HG03575 (cell line): ENCODE measurements at regions not wholly inside any gene's neighbourhood (a gene's known extent, or its start where the extent isn't known, plus 50 kb on each side); places are given as distances from the start of the nearest gene placed in this dataset.

Experiments used
- ATAC-seq: cut with Tn5 transposase; IDR thresholded peaks from one replicate; pipeline ENCODE4 v1.9.1; 2021; ENCODE audit not compliant: unreplicated experiment, insufficient number of reproducible peaks, low FRiP score; ENCODE audit errors: extremely low read depth

DNA sequence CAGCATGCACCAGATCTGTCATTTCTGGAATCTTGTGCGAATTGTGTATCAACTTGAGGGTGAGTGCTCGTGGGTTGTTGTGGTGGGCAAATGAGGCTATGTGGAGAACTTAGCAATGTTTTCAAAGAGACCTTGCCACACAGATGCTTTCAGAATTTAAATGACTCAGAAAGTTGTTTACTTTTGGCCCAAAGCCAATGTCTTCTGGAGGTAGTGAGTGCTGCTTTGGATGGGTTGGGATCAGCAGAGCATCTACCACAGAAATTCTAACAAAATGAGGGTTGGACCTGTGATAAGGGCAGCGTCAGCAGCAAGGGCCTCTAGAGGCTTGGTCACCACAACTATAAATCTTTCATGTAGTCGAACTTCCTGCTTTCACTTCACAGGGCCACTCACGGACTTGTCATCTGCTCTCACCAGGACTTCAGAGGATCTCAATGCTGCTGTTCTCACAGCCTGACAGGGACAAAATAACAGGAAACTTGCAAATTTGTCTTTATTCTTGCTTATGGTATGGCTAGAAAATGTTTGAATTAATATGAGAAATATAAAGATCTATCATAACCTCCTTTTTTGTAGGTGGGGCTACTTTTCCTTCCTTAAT lies 111.4 kb downstream of the DACT1 start:
- ATAC-seq: peak; percentile 84

DNA sequence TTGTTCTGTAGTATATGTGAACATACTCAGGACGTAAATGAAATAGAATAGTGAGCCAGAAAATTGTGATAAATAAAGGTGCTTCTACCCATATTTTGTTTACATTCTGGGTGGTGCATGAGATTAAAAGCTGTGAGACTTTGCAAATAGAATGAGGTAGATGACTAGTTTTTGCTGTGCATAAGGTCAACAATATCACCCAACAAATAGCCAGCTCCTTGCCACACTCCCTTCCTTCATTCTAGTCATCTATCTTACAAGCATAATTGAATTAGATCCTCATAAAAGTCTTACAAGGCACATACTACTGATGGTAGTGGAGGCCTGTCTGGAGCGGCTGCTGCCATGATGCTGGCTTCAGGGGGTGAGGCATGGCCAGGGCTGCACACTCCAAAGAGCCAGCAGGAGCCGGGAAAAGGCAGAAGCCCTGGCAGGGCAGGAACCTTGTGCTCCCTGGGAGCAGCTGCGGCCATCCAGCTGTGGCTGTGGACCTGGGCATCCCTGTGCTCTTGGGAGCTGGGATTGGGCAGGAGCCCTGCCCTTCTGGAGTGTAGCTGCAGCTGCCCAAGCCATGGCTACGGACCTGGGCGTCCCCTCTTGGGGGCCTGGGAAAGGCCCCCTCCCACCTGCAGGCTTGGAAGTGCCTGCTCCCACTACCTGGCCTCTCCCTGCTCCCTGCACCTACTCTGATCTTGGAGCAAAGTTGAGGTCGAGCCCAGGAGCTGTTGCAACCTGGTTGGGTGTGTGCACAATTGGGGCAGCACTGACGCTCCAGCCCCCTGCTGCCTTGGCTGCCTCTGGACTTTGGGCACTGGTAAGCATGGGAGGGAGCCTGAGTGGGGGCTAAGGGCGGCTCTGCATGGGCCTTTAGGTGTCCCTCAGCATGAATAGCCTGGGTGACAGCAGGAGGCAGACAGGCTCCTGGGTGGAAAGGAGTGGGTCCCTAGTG lies 112.8 kb downstream of the DACT1 start:
- ATAC-seq: no peak

DNA sequence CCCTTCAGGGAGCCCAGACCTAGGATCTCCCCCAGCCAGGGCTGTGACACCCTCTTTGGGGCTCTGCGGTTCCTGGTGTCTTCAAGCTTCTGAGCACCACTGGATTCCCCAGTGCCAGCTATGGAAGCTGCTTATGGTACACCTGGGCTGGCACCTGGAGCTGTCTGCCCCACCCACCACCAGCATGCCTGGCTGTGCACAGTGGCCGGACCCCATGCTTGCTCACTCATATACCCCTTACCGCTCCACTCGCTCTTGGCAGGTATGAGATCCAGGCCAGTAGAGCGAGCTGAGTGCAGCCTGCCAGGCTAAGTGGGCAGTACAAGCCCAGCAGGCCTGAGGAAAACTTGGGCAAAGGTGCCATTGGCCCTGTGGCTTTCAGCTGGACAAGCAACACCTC lies 114.0 kb downstream of the DACT1 start:
- ATAC-seq: no peak

DNA sequence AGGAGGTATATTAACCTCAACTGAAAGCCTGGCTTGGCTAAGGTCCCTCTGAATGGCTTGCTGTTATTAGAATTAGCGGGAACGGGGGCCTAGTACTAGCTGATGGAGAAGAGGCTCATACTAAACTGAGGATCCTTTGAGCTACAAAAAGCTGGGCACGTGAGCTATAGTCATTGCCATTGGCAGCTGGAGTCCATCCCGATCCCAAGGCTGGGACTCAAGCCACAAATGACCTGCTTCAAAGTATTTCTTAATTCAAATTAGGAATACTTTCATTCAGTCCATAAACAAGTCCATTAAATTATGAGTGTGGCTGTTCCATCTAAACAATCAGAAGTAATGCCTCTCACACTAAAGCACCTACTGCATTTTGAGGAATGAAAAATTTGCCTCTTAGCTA lies 114.5 kb downstream of the DACT1 start:
- no peak for ATAC-seq

DNA sequence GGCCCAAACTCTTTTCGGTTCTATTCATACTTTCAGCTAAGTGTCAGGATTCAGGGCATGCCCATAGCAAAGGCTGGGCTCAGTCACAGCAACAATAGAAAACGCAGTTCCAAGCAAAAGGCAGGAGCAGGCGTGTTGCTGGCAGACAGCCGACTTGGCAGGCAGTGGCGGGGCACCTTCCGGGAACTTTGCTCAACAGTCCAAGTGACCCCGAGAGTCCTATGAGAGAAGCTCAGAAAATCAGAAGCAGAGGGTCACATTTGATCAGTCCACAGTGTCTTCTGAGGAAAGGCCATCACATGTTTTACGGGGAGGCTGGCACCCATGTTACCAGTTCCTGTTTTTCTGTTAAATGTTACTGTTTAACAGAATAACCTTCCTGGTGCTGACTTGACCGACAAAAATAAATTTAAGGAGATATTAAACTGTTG lies 115.0 kb downstream of the DACT1 start:
- no peak for ATAC-seq

DNA sequence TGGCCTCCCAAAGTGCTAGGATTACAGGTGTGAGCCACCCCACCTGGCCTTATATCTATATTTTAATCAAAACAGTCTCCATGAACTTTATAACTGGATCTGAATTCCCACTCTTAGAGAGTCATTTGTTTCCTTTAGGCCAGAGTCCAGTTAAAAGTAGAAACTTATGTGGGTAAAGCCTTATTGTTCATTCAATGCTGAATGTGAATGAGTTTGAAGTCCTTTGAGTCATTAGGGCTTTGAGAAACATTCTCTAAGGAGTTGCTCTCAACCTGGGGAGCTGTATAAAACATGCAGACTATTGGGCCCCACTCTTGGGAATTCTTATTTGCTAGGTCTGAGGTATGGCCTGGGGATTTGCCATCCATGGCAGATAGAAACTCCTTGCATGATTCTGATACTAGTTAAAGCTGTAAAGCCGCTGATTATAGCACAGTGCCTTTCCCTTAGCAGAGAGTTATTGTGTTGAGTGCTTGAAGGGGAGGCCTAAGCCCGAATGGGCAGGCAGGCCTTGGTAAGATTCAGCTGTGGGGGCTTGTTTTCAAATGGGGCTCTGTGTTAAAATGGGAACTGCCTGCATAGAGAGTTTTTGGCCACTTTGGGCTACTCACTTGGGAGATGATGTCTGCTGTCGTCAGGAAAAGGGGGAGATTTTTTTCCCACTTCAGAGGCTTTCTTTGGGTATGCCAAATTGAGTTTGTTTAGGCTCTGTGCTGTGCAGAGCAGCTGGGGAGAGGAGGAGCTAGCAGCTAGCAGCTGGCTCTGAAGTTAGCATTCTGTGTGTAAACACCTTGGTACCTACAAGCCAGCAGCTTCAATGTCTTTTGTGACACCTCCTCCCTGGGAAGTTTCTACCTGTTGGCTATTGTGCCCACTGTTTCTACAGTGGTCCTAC lies 117.5 kb downstream of the DACT1 start:
- ATAC-seq: no peak

DNA sequence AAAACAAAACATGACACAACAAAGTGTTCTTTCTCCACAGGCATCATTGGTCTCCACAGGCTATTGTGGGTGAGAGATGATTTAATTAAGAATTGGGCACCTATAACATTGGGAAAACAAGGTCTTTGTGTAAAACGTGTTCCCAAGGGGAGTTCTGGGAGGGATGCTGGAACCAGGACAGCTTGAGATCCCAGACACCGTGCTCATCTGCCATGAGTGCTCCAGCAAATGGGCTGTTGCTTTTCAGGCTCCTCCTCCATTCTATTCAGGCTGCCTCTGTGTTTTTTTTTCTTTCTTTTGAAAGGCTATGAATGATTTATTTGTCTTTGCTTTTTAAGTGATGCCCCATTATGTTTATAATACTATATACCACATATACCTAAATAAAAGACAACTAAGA lies 122.4 kb downstream of the DACT1 start:
- ATAC-seq: no peak

DNA sequence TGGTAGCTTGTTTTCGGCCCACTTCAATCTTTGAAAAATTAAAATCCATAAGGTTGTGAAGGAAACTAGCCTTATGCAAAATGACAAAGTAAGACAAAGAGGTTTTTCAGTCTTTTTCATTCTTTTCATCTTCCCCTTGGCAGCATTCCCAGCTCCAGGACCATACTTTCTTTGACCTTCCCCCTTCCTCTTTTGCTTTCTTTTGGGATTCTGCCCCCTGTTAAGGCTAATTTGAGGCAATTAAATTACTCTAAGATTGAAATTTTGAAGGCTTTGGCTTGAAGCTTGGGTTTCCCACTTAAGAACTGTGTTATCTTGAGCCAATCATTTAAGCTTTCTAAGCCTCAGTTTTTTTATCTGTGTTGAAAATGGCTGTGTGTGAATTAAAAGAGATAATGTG lies 124.9 kb downstream of the DACT1 start:
- no peak for ATAC-seq

DNA sequence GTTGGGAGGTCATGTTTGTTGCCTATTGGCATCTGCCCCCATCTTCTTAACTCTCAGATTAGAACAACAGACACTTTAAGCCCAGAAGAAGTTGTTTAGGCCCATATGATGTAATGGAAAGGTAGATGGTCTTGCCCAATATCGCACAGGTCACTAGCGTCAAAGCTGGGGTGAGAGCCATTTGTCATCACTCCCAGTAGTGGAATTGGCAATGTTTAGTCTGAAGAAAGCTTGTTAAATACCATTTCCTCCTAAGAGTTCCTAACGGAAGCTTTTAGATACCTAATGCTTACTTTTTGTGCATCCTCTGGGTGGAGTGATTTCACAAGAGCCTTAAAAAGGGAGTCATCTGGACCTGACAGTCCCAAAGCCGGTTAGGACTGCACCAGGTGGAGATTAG lies 125.4 kb downstream of the DACT1 start:
- ATAC-seq: no peak

DNA sequence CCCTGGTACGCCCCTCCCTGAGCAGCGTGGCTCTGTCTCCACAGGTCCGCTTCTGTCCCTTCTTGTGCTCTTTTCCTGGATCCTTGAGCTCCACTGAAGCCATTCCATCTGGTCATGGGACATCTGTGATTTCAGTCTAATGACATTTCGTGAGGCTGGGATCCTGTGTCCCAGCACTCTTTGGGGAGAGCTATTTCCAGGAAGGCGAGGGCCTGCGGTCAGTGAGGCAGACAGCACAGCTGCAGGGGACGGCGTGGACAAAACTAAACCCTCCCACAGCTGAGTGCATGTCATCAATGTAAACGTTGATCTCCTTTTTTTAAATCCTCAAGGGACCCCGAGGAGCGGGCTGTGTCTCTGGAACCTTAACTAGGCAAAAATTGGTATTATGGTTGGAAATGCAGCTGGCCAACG lies 127.7 kb downstream of the DACT1 start:
- no peak for ATAC-seq

DNA sequence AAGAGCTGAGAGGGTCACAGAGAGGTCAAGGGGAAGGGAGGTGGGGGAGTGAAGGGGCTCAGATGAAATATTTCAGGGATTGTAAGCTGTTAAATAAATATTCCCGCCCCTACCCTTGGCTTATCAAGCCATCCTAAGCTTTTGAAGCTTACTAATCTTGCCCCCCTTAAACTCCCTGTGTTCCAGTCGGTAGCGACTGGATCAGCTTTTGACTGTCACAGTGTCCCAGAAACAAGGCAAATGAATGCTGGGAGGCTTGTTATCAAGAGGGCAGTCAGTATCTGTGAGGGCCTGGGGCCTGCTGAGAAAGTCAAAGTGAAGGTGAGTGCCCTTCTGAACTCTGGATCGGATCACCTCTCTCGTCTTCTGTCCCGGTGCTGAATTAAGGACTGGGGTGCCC lies 128.1 kb downstream of the DACT1 start:
- ATAC-seq: no peak

DNA sequence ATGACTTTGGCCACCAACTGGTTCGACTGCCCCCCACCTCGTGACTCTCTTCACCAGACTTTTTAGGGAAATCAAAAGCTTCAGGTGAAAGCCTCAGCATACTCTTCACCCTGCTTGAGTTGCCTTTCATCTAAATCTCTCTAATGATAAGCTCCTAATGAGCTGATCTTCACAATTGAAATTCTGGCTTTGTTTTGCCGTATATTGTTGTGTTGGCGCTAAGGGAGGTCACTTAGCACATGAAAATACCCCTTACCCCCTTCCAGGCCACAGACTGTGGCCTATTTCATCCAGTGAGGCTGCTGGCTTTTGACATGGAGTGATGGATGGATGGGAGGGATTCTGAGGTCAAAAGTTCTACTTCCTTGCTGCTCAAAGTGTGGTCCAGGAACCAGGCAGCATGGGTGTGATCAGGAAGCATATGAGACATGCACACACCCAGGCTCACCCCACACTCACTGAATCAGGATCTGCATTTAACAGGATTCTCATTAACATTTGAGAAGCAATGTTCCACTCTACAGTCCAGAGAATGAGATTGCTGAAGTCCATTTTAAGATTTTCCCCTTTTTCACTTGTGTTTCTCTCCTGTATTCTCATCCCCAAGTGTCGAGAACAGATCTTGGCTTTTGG lies 131.4 kb downstream of the DACT1 start:
- no peak for ATAC-seq

DNA sequence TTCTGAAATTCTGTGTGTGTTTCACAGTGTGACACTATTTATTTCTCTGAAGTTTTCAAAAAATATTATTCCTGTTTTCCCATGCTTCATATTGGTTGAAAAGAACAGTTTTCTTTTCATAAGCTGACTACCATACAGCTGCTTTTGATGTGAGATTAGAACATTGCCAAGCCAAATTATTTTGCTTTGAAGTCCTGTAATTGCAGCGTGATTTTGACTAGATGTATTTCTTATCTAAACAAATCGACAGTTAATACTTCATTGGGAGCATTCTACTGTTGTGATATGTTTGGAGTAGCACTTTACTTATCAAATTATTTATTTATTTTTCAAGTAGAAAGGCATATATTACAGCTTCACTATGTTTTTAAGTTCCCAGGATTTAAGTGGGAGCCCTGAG lies 132.0 kb downstream of the DACT1 start:
- no peak for ATAC-seq

DNA sequence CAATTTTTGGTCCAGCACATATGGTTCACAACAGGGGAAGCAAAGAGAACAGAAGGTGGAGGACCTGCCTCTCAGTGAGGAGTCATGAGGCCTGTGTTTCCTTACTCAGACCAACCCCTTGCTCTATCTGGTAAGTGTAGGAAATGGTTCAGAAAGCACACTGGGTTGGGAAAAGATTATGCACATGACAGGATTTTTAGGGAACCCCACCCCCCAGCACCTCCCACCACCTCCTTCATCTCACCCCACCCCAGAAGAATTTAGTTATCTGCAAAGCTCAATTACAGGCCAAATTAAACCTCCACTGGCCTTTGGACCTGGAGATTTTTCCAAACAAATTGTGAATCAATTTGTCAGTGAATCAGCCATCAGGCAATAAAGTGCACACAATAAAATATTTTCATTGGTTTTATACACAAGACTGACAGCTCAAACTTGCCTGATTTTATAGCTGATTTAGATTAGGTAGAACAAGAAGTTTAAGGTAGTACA lies 132.8 kb downstream of the DACT1 start:
- ATAC-seq: no peak

DNA sequence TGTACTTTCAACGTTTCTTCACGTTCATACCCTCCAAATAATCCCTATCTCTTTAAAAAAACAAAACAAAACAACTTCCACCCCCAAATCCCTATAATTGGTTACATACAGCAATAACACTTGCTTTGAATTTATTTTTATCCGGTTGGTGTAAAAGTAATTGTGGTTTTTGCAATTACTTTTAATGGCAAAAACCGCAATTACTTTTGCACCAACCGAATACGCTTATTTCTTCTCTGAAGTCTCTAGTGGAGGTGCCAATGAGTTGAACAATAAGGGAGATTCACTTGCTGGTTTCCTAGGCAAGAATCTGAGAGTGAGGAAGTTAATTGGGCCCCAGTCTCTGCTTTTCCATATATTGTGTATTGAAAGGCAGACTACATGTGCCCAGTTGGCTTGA lies 133.3 kb downstream of the DACT1 start:
- no peak for ATAC-seq

DNA sequence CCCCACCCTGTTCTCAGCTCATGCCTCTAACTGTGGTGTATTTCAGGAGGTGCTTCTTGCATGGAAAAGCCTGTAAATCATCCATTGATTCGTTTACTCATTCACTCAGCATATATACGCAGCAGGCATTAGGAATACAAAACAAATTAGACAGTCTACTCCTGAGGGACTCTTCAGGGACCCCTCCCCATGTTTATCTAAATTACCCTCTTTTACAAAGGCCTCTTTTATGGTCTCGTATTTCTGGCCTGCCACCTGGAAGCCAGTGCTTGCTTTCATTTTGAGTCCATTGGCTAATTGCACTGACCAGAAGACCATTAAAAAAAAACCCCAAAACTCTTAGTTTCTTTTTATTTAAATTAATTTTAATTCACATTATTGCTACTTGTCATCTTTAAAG lies 134.4 kb downstream of the DACT1 start:
- no peak for ATAC-seq

DNA sequence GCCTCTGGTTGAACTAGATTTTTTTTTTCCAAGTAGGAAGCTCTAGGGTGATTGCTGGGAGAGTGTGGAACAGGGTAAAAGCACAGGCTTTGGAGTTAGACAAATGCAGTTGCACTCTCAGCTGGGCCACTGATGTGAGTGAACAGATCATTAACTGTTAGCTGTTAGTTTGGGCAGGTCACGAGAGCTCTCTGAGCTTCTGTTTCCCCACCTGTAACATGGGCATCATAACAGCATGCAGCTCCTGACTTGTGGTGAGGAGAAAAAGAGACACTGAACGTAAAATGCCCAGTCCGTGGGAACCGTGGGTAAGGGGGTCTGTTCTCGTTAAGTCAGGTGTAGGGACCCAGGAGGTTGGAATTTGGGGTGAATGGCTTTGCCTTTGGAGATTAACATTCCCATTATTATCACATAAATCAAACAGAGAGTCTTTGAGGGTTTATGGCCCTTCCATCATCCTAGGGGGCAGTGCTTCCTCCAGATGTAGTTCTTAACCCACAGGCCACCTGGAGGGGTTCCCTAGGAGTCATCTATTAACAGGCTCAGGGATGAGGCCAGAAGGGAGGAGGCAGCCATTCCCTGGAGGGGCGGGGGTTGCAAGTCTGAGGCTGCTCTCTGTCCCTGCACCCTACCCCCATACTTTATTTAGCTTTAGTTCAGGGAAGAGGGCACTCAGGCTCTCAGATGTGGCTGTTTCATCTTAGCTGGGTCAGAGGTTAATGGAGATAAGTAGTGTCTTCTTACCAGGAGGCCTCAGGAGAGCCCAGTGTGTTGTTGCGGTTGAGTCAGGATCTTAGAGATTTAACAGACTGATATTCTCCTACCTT lies 135.2 kb downstream of the DACT1 start:
- no peak for ATAC-seq

DNA sequence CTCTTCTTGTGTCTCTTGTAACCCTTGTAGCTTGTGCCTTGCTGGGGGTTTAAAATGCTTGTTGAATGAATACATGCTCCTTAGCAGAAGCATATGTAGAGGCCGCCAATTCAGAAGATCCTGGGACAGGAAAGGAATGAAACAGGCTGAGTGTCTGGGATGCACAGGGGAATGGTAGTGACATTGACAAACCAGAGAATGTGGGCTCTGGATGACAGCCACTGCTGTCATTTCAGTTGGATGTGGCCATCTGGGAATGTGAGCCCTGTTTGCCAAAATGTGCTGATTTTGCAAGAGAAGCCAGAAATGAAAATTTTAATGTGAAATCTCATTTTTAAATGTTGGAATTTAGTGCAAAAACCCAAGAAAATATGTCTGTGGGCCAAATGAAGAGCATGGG lies 136.8 kb downstream of the DACT1 start:
- ATAC-seq: no peak
